Left lung (tissue), 4 donors: ENCODE measurements at regions not wholly inside any gene's neighbourhood (a gene's known extent, or its start where the extent isn't known, plus 50 kb on each side); places are given as distances from the start of the nearest gene placed in this dataset.
A peak's percentile ranks its signal among the peaks of the same experiment; 100 is the strongest.
"Not testable (repeated sequence)": the region's sequence is repeated elsewhere in the genome, so short reads cannot be mapped to it uniquely, and the experiment has no call there.

ENCODE experiments used
- ATAC-seq: fragments of 200-7000 bp; cut with Tn5 transposase; one replicate; pipeline ENCODE4 v1.9.1; 2020; ENCODE audit warnings: moderate library complexity
- DNase-seq, 4 donors: peaks; one replicate each; pipeline ENCODE4 v3.0.0-alpha.2; 2013 to 2020
- H3K27ac ChIP-seq, 2 donors: fragments of 200-600 bp; sonication (generic) in 1 of 2; one replicate each; pipeline versions ENCODE4 v1.5.0 to v1.8.0; 2020 to 2021
- H3K27me3 ChIP-seq, 2 donors: fragments of 200-600 bp; sonication (generic) in 1 of 2; one replicate each; pipeline versions ENCODE4 v1.5.0 to v1.8.0; 2020 to 2021
- H3K36me3 ChIP-seq, 2 donors: fragments of 200-600 bp; sonication (generic) in 1 of 2; one replicate each; pipeline versions ENCODE4 v1.5.0 to v1.8.0; 2020 to 2021
- H3K4me1 ChIP-seq, 2 donors: fragments of 200-600 bp; one replicate each; pipeline ENCODE4 v1.8.0; 2021
- H3K4me3 ChIP-seq, 2 donors: fragments of 200-600 bp; sonication (generic) in 1 of 2; one replicate each; pipeline versions ENCODE4 v1.5.0 to v1.8.0; 2020 to 2021; ENCODE audit warnings: mild to moderate bottlenecking in 1 of 2
- H3K9me3 ChIP-seq, 2 donors: fragments of 200-600 bp; sonication (generic) in 1 of 2; one replicate each; pipeline versions ENCODE4 v1.5.0 to v1.8.0; 2020 to 2021
- CTCF ChIP-seq, 2 donors: fragments of 200-600 bp; sonication (generic) in 1 of 2; IDR thresholded peaks; one replicate each; pipeline versions ENCODE4 v1.5.0 to v1.8.0; 2021; ENCODE audit warnings: antibody characterized with exemption in 2 of 2
- intact Hi-C, 2 donors: fragments of 100-400 bp; cut with DNase I; formaldehyde crosslinking; loops; one replicate each; pipeline versions ENCODE4 v1.11.2 to v1.14.2; 2022
- donor health status: DM: no; HTN: yes; CAD: no.
- donor health status: DM: no; HTN: no; CAD: no.

DNA sequence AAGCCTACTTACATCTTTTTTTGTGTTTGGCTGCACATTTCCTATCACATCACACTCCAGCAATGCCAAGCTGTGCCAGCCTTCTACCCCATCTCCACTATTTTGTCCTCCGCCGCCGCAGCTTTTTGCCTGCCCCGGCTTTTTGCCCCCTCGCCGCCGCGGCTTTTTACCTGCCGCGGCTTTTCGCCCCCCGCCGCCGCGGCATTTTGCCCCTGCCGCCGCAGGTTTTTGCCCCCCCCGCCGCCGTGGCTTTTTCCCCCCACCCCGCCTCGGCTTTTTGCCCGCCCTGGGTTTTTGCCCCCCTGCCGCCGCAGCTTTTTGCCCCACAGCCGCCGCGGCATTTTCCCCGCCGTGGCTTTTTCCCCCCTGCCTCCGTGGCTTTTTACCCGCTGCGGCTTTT lies 506.0 kb downstream of the ZNF37A start:
- intact Hi-C loops = no loop called here
- Histone ChIP-seq H3K4me1 (no peaks in the 10 kb centered on the region), H3K36me3 (no peaks in the 10 kb centered on the region), H3K27ac (no peak overlapping the region), H3K9me3 (peaks cover 0 to 42% of the 10 kb centered on the region in 2 donors), H3K27me3 (no peaks in the 10 kb centered on the region), H3K4me3 (no peak overlapping the region)
- no peak for TF ChIP-seq CTCF (IDR thresholded peaks at IDR 0.05)
- DNase-seq (no peak), ATAC-seq (no peak)

GRCh38 chr10:38600696-38601095 lies 506.6 kb downstream of the ZNF37A start:
- intact Hi-C loops = no loop called here
- peaks cover 0 to 48% of the 10 kb centered on the region in 2 donors for H3K9me3 ChIP-seq
- no peaks in the 10 kb centered on the region for H3K27me3 ChIP-seq
- no peak overlapping the region for H3K27ac ChIP-seq
- DNase-seq (no peak), ATAC-seq (no peak)
- H3K36me3 ChIP-seq = no peaks in the 10 kb centered on the region
- H3K4me3 ChIP-seq = no peak overlapping the region
- no peaks in the 10 kb centered on the region for H3K4me1 ChIP-seq
- TF ChIP-seq CTCF (IDR thresholded peaks at IDR 0.05) = no peak

DNA sequence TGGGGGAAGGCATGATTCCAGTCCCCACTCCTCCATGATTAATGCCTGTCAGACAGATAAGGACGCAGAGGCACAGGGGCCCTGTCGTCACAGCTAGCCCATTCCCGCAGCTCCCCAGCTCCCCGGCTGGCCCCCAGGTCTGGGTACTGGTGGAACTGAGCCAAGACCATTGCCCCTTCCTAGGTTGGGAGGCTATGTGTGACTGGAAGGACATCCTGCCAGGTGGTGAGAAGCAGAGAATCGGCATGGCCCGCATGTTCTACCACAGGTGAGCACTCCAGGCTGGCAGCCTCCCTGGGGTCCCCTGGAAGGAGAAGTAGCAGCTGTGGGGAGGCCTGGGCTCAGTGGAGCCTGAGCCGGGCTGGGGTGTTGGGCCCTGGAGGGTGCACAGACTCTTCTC lies 509.5 kb downstream of the ZNF37A start:
- intact Hi-C loops, ATAC-seq: not testable (repeated sequence)

DNA sequence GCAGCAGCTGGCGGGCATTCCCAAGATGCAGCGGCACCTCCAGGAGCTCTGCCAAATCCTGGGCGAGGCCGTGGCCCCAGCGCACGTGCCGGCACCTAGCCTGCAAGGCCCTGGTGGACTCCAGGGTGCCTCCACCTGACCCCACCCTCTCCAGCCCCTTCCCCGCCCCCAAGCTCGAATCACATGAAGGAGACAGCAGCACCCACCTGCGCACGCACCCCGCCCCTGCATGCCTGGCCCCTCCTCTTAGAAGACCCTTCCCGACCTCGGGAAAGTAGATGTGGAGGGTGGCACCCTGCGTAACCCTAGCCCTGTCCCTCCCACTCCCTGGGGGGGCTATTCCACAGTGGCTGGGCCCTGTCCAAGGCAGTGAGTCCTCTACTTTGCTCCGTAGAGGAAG lies 510.3 kb downstream of the ZNF37A start:
- H3K27ac ChIP-seq, H3K4me1 ChIP-seq, ATAC-seq, DNase-seq, H3K4me3 ChIP-seq, intact Hi-C loops, H3K36me3 ChIP-seq, H3K27me3 ChIP-seq: not testable (repeated sequence)
- peaks cover 0 to 71% of the 10 kb centered on the region in 2 donors for H3K9me3 ChIP-seq

More for the DNA sequence above, 509.5 kb downstream of the ZNF37A start:
- H3K27ac ChIP-seq, H3K4me3 ChIP-seq, H3K27me3 ChIP-seq, H3K4me1 ChIP-seq, H3K36me3 ChIP-seq, DNase-seq: not testable (repeated sequence)
- H3K9me3 ChIP-seq = peaks cover 0 to 68% of the 10 kb centered on the region in 2 donors

GRCh38 chr10:38605153-38605661 lies 511.1 kb downstream of the ZNF37A start:
- H3K27me3 ChIP-seq = no peaks in the 10 kb centered on the region
- no peaks in the 10 kb centered on the region for H3K4me1 ChIP-seq
- ATAC-seq (no peak), DNase-seq (no peak)
- intact Hi-C loops = no loop called here
- H3K27ac ChIP-seq = no peak overlapping the region
- no peaks in the 10 kb centered on the region for H3K36me3 ChIP-seq
- peaks cover 0 to 74% of the 10 kb centered on the region in 2 donors for H3K9me3 ChIP-seq
- H3K4me3 ChIP-seq = no peak overlapping the region
- no peak for TF ChIP-seq CTCF (IDR thresholded peaks at IDR 0.05)

DNA sequence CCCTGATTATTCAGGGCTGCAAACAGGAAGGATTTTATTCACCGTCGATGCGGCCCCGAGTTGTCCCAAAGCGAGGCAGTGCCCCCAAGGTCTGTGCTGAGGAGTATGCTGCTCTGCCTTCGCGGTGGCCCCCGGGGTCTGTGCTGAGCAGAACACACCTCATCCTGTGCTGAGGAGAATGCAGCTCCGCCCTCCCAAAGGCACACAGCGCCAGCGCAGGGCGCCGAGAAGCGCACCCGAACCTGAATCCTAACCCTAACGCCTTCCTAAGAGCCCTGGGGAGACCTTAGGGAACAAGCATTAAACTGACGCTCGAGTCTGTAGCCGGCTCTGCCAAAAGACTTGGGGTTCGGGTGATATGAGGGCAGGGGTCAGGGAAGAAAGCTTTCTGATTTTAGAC lies 521.5 kb downstream of the ZNF37A start:
- ATAC-seq, intact Hi-C loops, DNase-seq: not testable (repeated sequence)

GRCh38 chr10:38619831-38620230 lies 525.7 kb downstream of the ZNF37A start:
- H3K9me3 ChIP-seq = not testable (repeated sequence)

More for the DNA sequence above, 521.5 kb downstream of the ZNF37A start:
- not testable (repeated sequence) for H3K4me3 ChIP-seq, H3K27me3 ChIP-seq, H3K27ac ChIP-seq, H3K36me3 ChIP-seq, H3K4me1 ChIP-seq
- H3K9me3 ChIP-seq = peaks cover 0 to 21% of the 10 kb centered on the region in 2 donors

GRCh38 chr10:38635650-38636049 lies 541.5 kb downstream of the ZNF37A start:
- H3K27ac ChIP-seq, intact Hi-C loops, H3K4me3 ChIP-seq, H3K36me3 ChIP-seq, ATAC-seq, H3K27me3 ChIP-seq, H3K4me1 ChIP-seq: not testable (repeated sequence)
- peak in 1 of 4 donors; percentile 71 for DNase-seq
- peaks cover 0 to 11% of the 10 kb centered on the region in 2 donors for H3K9me3 ChIP-seq

More at GRCh38 chr10:38619831-38620230, 525.7 kb downstream of the ZNF37A start:
- H3K4me3 ChIP-seq, DNase-seq, intact Hi-C loops, ATAC-seq, H3K36me3 ChIP-seq, H3K4me1 ChIP-seq, H3K27me3 ChIP-seq, H3K27ac ChIP-seq: not testable (repeated sequence)
